ENCODE measurements at regions not wholly inside any gene's neighbourhood (a gene's known extent, or its start where the extent isn't known, plus 50 kb on each side); places are given as distances from the start of the nearest gene placed in this dataset.

- TF ChIP-seq POLR2A (IDR thresholded peaks at IDR 0.05; ENCODE audit: low read depth, low read length) (no peak), CTCF (IDR thresholded peaks at IDR 0.05; ENCODE audit: extremely low read depth in 1 of 2, insufficient read depth in 1 of 2, low read depth in 1 of 2, low read length in 2 of 2) (no peak), EZH2 (IDR thresholded peaks at IDR 0.05; ENCODE audit: borderline replicate concordance, low read depth, low read length, severe bottlenecking) (no peak), POLR2AphosphoS5 (IDR thresholded peaks at IDR 0.05; ENCODE audit: insufficient read depth, low read depth, low read length) (no peak), MAX (IDR thresholded peaks at IDR 0.05; ENCODE audit: insufficient read depth, insufficient read length) (no peak)
Measured at GRCh38 chr17:70478902-70479301, 309.6 kb downstream of the KCNJ2 start.

All from endothelial cell of umbilical vein (primary cell).